Ramos (cell line): ENCODE measurements at regions not wholly inside any gene's neighbourhood (a gene's known extent, or its start where the extent isn't known, plus 50 kb on each side); places are given as distances from the start of the nearest gene placed in this dataset.

Source experiments
- in situ Hi-C: fragments of 300-500 bp; cut with MboI; formaldehyde crosslinking; loops from one replicate; pipeline ENCODE4 v1.14.3; 2022; ENCODE audit warnings: low sequenced_read_pairs; ENCODE audit not compliant: unreplicated experiment

DNA sequence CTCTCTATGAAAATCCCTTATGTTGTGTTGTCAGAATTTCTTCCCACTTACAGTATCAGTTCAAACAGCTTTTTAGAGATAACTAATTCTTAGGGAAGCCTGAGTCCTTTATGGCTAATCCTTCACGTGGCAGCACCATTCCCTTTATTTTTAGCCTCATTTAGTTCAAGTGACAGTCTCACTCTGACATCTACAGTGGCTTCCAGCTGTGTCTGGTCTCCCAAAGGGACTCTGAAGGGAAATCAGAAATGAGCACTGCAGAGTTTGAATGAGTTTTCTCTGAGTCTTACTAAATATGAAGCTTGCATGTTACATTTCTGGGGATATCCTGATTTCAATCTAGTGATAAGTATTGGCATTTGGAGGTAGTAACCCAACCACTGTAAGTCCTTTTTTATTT lies 1104.1 kb downstream of the CDH11 start:
- in situ Hi-C loops: no loop called here

DNA sequence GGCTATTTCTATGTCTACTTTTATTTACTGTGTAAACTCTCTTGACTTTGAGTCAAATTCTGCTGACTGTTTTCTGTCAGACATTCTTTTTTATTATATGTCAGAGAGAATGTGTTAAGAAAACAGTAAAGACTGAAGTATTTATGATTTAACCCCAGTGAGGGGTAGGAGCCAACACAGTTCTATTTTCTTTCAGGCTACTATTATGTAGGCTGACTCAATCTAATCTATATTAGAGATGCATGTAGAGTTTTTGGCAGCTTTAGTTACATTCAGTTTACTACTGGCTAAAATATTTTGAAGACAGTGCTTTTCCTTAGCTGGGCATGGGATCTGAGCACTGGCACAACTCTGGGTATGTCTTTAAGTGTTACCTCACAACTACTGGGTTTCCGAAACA lies 1108.0 kb downstream of the CDH11 start:
- in situ Hi-C loops: no loop called here

DNA sequence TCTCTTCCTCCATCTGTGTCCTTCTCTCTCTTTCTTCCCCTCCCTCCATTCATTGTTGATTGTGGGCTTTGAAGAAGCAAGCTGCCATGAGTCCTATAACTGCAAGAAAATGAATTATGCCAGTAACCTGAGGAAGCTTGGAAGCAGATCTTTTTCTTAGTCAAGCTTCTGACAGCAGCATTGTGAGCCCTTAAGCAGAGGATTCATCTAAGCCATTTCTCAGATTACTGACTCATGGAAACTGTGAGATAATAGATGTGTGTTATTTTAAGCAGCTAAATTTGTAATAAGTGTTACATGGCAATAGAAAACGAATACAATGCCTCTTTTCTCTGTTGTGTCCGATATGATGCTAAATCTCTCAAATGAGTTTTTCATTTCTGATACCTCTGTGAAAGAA lies 1109.7 kb downstream of the CDH11 start:
- in situ Hi-C loops: no loop called here

DNA sequence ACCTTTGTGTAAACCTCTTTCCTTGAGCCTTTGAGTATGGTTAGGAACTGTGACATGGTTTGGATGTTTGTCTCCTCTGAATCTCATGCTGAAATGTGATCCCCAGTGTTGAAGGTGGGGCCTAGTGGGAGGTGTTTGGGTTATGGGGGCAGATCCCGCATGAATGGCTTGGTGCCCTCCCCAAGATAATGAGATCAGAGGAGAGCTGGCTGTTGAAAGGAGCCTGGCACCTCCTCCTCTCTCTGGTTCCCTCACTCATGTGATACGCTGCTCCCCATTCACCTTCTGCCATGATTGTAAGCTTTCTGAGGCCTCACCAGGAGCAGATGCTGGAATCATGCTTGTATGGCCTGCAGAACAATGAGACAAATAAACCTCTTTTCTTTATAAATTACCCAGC lies 1110.2 kb downstream of the CDH11 start:
- in situ Hi-C loops: no loop called here

DNA sequence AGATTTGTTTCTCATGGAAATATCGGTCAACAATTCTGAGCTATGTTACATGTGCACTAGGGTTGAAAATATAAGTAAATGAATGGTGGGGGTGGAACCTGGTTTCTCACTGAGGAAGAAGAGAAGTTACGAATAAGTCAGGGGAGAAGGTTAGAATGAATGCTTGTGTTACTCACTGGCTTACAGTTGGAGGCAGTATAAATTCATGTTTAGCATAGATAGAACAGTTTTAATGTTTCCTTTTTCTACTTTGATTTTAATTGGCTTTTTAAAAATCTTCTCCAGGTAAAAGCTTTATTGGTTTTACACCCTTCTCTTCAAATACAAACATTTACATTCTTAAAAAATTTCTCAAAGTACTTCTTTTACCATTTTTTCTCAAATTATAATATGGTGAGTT lies 1113.7 kb downstream of the CDH11 start:
- in situ Hi-C loops: no loop called here

DNA sequence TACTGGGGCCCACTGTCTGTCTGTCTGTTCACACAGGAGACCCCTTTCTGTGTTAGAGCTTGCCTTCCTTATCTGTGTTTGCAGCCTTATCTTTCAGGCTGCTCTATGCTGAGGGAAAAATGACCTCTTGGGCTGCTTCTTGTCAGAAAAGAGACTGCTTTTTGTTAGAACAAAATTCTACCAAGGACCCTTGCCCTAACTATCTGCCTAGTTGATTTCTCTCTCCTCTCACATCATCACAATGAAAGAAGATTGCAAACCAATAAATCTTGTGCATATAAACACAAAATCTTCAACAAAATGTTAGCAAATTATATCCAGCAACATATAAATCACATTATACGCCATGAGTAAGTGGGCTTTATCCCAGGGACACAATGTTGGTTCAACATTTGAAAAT lies 1117.7 kb downstream of the CDH11 start:
- in situ Hi-C loops: no loop called here

DNA sequence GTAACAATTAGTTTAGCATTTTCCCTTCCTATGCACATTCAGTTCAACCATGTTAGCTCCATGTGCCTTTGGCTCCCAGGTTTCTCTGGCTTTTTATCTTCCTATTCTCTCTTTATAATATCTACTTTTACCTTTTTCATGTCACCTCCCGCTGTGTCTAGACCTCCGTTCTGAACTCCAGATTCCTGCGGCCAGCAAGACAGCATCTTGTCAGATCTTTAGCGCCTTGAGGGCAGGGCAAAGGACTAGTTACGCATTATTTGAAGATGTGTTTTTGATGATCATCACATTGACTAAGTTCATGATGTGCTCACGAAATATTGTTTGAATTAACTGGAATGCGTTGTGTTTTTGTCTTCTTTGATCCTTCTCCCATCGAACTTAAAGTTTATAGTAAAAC lies 1126.8 kb downstream of the CDH11 start:
- in situ Hi-C loops: no loop called here

DNA sequence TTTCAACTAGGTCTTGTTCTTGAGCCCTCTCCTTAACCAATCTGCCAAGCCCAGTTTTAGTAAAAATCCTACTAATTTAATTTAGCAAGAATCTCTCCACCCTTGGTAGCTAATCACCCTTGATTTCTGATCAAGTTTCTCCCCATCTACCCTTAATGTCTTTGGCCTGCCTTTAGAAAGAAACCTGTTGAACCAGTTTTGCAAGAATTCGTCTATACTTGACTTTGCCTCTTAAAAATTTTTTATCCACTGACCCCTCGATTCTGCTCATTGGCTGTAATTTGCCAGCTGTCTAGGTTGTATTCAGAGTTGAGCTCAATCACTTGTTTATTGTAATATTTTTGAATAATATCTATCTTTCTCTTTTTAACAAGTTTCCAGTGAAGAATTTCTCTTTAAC lies 1138.5 kb downstream of the CDH11 start:
- in situ Hi-C loops: no loop called here

DNA sequence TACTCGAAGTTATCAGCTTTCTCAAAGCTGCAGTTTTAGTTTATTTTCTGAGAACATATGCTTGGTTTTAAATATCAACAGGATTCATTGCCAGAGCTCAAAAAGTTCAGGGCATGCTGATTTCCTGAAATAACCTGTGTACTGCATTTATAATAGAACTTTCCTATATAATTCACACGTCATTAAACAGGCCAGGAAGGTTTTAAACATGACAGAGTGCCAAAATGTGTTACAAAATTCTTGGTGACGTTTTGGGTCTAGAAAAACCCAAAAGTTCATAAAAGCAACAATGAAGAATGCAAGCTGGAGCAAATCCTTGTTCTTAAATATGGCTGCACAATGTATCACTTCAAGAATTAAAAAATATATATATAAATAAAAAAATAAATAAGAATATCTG lies 1139.1 kb downstream of the CDH11 start:
- in situ Hi-C loops: no loop called here

DNA sequence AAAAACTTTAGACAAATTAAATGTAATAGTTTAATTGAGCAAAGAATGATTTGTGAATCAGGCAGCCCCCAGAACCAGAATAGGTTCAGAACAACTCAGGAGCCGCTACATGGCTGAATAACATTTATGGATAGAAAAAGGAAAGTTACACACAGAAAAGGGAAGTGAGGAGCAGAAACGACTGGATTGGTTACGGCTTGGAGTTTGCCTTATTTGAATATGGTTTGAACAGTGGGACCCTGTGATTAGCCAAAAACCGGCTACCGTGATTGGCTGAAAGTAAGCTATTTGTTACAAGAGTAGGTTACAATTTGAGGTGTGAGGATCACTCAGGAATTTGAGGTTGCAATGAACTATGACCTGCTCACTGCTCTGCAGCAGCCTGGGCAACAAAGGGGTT lies 1139.8 kb downstream of the CDH11 start:
- in situ Hi-C loops: no loop called here

DNA sequence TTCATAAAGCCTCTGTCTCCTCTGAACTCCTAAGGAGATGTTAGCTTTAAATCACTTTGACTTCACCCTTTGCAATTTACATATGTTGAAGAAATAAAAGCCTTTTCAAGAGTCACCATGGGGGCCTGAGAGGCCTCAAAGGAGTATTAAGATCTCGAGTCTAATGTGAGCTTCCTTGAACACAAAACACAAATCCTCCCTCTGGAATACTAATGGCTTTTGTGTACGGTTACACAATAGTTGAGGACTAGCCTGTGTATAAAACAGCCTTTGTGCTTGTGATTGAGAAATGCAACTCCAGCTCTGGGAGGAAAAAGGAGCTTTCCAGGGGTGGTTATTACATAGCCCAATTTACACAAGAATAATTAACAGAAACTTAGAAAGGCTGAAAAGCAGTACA lies 1140.2 kb downstream of the CDH11 start:
- in situ Hi-C loops: no loop called here

DNA sequence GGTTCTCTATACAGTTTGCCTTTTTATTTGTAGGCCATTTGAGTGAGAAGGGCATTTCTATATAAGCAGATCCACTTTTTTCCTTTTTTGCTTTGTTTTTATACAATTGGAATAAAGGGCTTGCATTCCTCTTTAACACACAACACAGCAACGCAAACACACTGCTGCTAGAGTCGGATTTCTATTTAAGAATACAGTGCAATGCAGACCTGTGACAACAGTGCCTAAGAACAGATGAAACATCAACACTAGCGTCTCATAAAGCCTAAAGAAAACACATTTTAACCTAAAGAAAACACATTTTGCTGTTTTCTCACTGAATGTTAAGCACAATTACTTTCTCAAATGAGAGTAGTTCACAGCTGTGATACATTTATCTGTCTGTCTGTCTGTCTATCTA lies 1141.1 kb downstream of the CDH11 start:
- in situ Hi-C loops: no loop called here

DNA sequence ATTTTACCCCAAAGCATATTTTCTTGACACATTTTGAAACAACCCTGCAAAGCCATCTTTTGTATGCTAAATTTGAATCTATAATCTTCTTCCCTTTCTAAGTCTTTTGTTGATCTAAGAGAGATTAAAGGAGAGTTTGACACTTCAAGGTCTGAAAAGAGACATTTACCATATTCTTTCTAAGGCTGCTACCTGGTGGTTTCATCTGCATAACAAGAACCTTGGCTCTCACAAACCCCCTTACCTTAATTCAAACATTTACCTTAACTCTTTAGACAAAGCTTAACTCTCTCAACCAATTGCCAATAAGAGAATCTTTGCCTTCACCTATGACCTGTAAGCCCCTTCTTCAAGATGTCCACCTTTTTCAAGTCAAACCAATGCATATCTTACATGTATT lies 1143.6 kb downstream of the CDH11 start:
- in situ Hi-C loops: no loop called here

DNA sequence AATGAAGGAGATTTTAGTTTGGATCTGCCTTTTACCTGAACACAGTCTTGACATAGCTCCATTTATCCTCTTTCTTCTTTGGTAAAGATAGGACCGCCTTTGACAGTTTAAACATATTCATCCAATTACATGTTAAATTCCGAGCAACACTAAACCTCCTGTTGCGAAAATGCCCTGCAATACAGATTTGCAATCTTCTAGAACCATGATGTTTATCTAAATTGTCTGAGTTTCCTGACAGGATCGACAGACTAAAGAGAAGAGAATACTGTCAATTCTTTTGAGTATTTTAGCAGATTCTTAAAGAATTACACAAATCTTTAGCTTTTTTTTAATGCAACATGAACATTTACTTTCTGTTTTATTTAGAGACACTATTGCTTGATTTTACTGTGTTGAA lies 1145.5 kb downstream of the CDH11 start:
- in situ Hi-C loops: no loop called here

DNA sequence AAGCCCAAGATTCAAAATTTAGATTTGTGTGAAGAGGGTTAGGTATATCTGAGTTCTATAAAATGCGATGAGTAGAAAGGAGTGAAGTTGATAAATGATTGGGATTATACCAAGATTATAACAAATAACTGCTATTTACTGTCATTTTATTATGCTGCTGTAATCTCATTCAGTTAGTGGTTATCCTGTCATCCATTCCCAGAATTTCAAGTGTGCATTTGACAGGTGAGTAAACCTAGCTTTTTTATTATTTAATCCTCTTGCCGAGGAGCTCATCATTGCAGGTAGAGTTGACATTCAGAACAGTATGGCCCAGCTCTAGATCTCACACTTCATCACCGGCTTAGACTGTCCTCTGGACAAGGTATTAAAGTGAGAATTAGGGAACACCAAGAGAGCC lies 1146.2 kb downstream of the CDH11 start:
- in situ Hi-C loops: no loop called here

DNA sequence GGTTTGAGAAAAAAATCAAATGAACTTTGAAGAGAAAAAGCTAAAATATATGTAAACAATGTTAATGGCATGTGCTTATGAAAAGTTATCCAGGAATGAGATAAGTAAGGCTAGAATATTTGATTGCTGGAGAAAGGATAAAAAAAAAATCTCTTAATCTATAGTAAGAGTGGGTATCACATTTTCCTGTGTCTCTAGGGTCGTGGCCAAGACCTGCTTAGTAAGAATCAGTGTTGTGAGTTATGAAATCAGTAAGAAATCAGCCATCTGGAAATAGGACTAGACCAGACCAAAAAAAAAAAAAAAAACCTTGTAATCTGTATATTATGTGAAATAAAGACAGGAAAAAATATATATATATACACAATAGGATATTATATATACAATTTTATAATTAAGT lies 1153.9 kb downstream of the CDH11 start:
- in situ Hi-C loops: no loop called here

DNA sequence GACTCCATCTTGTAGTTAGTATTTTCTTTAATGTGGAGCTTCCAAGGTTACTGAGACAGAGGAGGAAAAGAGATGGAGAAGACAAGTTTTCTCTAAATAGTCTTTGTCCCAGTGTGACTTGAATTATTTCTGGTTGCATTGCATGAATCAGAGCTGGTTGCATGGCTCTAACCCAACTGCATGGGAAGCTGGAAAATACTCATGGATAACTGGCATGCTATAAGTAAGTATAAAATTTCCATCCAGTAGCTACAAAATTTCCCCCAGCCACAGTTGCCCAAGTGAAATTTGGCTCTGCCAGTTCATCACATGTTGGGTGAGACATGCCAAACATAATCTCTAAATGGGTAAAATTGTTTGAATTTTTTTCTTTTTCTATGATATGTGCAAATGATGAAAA lies 1161.5 kb downstream of the CDH11 start:
- in situ Hi-C loops: no loop called here

DNA sequence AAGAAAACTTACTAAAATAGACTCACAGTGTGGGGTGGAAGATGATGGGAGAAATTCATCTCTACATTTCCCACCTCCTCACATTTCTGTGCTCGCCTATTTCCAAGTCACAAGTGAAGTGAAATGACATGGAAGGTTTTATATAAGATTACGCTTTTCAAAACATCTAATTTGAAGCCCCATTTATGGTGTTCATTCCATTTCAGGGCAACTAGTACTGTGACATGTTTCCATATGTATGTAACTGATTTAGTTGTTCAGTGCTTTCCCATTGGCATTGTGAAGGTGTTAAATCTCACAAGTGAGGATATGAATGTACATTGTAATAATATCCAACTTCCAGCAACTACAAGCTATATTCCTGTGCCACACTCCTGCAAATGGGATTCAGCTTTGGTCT lies 1174.8 kb downstream of the CDH11 start:
- in situ Hi-C loops: no loop called here

DNA sequence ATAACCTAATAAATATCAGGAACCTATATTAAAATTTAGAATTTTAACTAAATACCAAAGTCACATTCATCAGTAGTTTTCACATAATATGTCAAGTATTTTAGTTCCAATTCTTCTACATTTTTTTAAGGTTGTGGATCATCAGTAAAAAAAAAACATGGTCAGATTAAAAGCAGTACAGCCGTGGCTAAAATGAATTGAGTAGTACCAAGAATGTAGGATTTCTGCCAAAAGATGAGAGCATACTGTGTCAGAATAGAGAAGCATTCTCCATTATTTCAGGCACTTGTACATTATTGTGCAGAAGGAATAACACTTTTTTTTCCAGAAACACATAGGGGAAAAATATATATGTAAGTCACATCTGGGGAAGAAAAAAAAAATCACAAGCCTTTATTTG lies 1176.1 kb downstream of the CDH11 start:
- in situ Hi-C loops: no loop called here

DNA sequence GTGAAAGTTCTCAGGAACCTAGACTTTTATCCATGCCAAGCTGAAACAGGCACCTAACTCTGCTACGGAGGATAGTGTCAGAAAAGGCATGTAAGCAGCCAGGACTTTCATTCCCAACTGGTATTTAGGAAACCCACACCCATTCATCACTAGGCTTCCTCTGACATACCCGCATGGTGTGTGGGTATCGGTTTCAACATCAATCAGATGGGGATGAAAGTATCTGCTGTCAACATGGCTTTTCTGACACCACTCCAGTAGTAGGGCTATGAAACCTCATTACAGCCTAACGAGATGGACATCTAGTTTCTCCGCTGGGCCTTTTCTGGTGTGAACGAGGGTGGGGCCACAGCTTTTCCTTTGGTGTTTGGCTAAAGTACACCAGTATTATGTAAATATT lies 1178.3 kb downstream of the CDH11 start:
- in situ Hi-C loops: no loop called here

DNA sequence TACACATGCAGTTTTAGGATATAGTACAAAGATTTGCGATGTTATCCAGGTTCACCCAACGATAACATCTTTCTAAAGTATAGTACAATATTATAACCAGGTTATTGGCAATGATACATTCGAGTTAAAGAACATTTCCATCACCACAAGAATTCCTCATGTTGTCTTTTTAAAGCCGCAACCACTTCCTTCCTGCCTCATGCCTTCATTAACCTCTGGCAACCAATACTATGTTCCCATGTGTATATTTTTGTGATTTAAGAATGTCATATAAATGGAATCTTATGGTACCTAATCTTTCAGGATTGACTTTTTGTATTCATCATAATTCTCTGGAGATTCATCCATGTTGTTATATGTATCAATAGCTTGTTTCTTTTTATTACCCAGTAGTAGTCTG lies 1183.2 kb downstream of the CDH11 start:
- in situ Hi-C loops: no loop called here

DNA sequence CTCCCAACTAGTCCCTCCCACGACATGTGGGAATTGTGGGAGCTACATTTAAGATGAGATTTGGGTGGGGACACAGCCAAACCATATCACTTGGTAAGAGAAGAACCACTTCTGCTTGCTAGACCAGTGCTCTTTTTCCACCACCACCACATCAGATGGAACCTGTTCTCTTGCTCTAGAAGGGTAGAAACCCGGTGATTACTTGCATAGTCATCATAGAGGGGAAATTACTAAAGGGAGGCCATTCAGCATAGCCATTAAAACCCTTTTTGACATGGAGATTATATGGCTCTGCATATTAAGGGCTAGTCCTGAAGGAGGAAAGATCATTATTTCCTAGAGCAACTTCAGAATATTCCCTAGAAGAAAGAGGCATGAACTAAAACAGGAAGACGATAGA lies 1188.0 kb downstream of the CDH11 start:
- in situ Hi-C loops: no loop called here

DNA sequence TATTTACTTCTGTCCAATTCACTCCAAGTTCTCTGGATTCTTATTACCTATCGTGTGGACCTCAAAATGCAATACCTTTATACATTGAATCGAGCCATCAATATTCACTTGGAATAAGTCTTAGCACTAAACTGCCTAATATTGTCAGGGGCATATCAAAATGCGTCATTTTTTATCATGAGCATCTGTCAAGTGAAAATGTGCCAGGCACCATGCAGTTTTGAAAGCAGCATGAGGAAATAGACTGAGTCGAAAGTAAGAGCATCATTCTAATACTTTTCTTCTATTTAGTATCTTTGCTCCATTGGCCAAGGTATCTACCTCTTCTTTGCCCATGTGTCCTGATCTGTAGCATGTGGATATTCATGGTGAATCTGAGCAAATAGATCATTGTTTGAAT lies 1193.4 kb downstream of the CDH11 start:
- in situ Hi-C loops: no loop called here
